Dedifferentiated amniotic fluid mesenchymal stem cell (primary cell): ENCODE measurements at regions not wholly inside any gene's neighbourhood (a gene's known extent, or its start where the extent isn't known, plus 50 kb on each side); places are given as distances from the start of the nearest gene placed in this dataset.
"Not testable (repeated sequence)": the region's sequence is repeated elsewhere in the genome, so short reads cannot be mapped to it uniquely, and the experiment has no call there.

ENCODE experiments used
- DNase-seq: peaks from one replicate; pipeline ENCODE4 v3.0.0-alpha.2; 2016; ENCODE audit errors: extremely low spot score

GRCh38 chr5:117533051-117533670, 958.5 kb upstream of the SEMA6A start:
- not testable (repeated sequence) for DNase-seq

- no peak for DNase-seq
These were observed 945.4 kb upstream of the SEMA6A start for GRCh38 chr5:117519957-117520500.

GRCh38 chr5:117504305-117504704, 929.7 kb upstream of the SEMA6A start:
- peak; percentile 16 for DNase-seq

- DNase-seq = peak; percentile 18
These were observed 923.0 kb upstream of the SEMA6A start for GRCh38 chr5:117497601-117498000.

- no peak for DNase-seq
These were observed 922.2 kb upstream of the SEMA6A start for GRCh38 chr5:117496801-117497200.

GRCh38 chr5:117494188-117494587, 919.6 kb upstream of the SEMA6A start:
- DNase-seq = peak; percentile 44

- DNase-seq = no peak
These were observed 914.4 kb upstream of the SEMA6A start for GRCh38 chr5:117488976-117489500.

- no peak for DNase-seq
These were observed 912.9 kb upstream of the SEMA6A start for GRCh38 chr5:117487556-117487955.

GRCh38 chr5:117486879-117487391, 912.3 kb upstream of the SEMA6A start:
- DNase-seq = no peak

- no peak for DNase-seq
These were observed 911.6 kb upstream of the SEMA6A start for GRCh38 chr5:117486261-117486660.

GRCh38 chr5:117475919-117476318, 901.3 kb upstream of the SEMA6A start:
- no peak for DNase-seq

GRCh38 chr5:117473165-117473564, 898.5 kb upstream of the SEMA6A start:
- no peak for DNase-seq

GRCh38 chr5:117463881-117464570, 889.4 kb upstream of the SEMA6A start:
- no peak for DNase-seq

- DNase-seq = no peak
These were observed 887.3 kb upstream of the SEMA6A start for GRCh38 chr5:117461966-117462365.

GRCh38 chr5:117461403-117461802, 886.8 kb upstream of the SEMA6A start:
- no peak for DNase-seq

- DNase-seq = no peak
These were observed 883.0 kb upstream of the SEMA6A start for GRCh38 chr5:117457656-117458055.

- DNase-seq = no peak
These were observed 882.3 kb upstream of the SEMA6A start for GRCh38 chr5:117456866-117457470.

GRCh38 chr5:117455236-117456233, 880.9 kb upstream of the SEMA6A start:
- no peak for DNase-seq

- no peak for DNase-seq
These were observed 880.1 kb upstream of the SEMA6A start for GRCh38 chr5:117454716-117455212.

- no peak for DNase-seq
These were observed 862.2 kb upstream of the SEMA6A start for GRCh38 chr5:117436846-117437245.

- no peak for DNase-seq
These were observed 860.6 kb upstream of the SEMA6A start for GRCh38 chr5:117435203-117435602.
